AG10803 (cell line): ENCODE measurements at regions not wholly inside any gene's neighbourhood (a gene's known extent, or its start where the extent isn't known, plus 50 kb on each side); places are given as distances from the start of the nearest gene placed in this dataset.

Source experiments
- DNase-seq: peaks from one replicate; pipeline ENCODE4 v3.0.0; 2010; ENCODE audit warnings: low read depth
- H3K4me3 ChIP-seq: 2 replicates; pipeline ENCODE4 v1.5.1; 2011; ENCODE audit warnings: mild to moderate bottlenecking, low read length, control low read depth
- CTCF ChIP-seq: conservative IDR thresholded peaks from 2 replicates; pipeline ENCODE4 v1.5.1; 2011; ENCODE audit warnings: mild to moderate bottlenecking, low read length, control low read depth, inconsistent platforms

GRCh38 chr10:125462845-125463244, 220.1 kb downstream of the TEX36 start:
- DNase-seq = no peak
- TF ChIP-seq CTCF = no peak
- H3K4me3 ChIP-seq = no peak overlapping the region

- H3K4me3 ChIP-seq = no peak overlapping the region
- no peak for DNase-seq
- no peak for TF ChIP-seq CTCF
These were observed 222.6 kb downstream of the TEX36 start for GRCh38 chr10:125460326-125460725.

GRCh38 chr10:125457406-125457805, 225.6 kb downstream of the TEX36 start:
- no peak overlapping the region for H3K4me3 ChIP-seq
- TF ChIP-seq CTCF = no peak
- no peak for DNase-seq

GRCh38 chr10:125455855-125456254, 227.1 kb downstream of the TEX36 start:
- DNase-seq = no peak
- no peak for TF ChIP-seq CTCF

GRCh38 chr10:125455431-125455830, 227.5 kb downstream of the TEX36 start:
- DNase-seq = no peak
- H3K4me3 ChIP-seq = no peak overlapping the region
- TF ChIP-seq CTCF = no peak

More at GRCh38 chr10:125455855-125456254, 227.1 kb downstream of the TEX36 start:
- no peak overlapping the region for H3K4me3 ChIP-seq

- DNase-seq = no peak
- no peak for TF ChIP-seq CTCF
- H3K4me3 ChIP-seq = no peak overlapping the region
These were observed 231.6 kb downstream of the TEX36 start for GRCh38 chr10:125451319-125451718.

GRCh38 chr10:125450218-125450617, 232.7 kb downstream of the TEX36 start:
- DNase-seq = no peak
- no peak overlapping the region for H3K4me3 ChIP-seq
- TF ChIP-seq CTCF = no peak
